ENCODE measurements at regions not wholly inside any gene's neighbourhood (a gene's known extent, or its start where the extent isn't known, plus 50 kb on each side); places are given as distances from the start of the nearest gene placed in this dataset.

GRCh38 chr20:23206061-23206460, 119.9 kb upstream of the CD93 start:
- H3K9me3 ChIP-seq (replicated peaks; ENCODE audit: control insufficient read depth, insufficient read depth, low read length): no peaks in the 10 kb centered on the region
- no peak overlapping the region for H3K27ac ChIP-seq (ENCODE audit: insufficient read depth, low read depth, low read length)
- peaks cover 0 to 3% of the 10 kb centered on the region in 2 experiments for H3K27me3 ChIP-seq (ENCODE audit: control insufficient read depth in 2 of 2, insufficient read depth in 2 of 2, low read length in 2 of 2)
- DNase-seq (ENCODE audit: low read depth, low spot score) (no peak), FAIRE-seq (no peak)
- H4K20me1 ChIP-seq (replicated peaks; ENCODE audit: control insufficient read depth, extremely low read depth, insufficient read depth, low read length): no peaks in the 10 kb centered on the region
- no peaks in the 10 kb centered on the region for H3K9me1 ChIP-seq (replicated peaks; ENCODE audit: control insufficient read depth, extremely low read depth, insufficient read depth, low read length)
- intact Hi-C loops (cut with micrococcal nuclease): no loop called here
- H3K79me2 ChIP-seq (ENCODE audit: control insufficient read depth, insufficient read depth, low read length): no peaks in the 10 kb centered on the region
- ChIA-PET POLR2A (no interaction called here), CTCF (interaction anchor here (0.8 to 1.5 kb wide), 8 partner anchors 40 to 514 kb away, joined by 3 to 6 read pairs (median 4); no protein-coding TSS in a partner anchor)
- no peak overlapping the region for H3K9ac ChIP-seq (replicated peaks; ENCODE audit: extremely low read depth, insufficient read depth, low read length)
- H2AFZ ChIP-seq (ENCODE audit: low read depth, low read length): peak overlapping the region; percentile 53
- H3K4me2 ChIP-seq (ENCODE audit: insufficient read depth, low read length): no peak overlapping the region
- no peaks in the 10 kb centered on the region for H3K36me3 ChIP-seq (ENCODE audit: control insufficient read depth in 2 of 2, extremely low read depth in 1 of 2, insufficient read depth in 2 of 2, low read length in 2 of 2)
- H3K4me1 ChIP-seq (ENCODE audit: control insufficient read depth, extremely low read depth, insufficient read depth, low read length): no peaks in the 10 kb centered on the region
- no TSS peak for BruUV-seq (replicated peaks)
- no peak for TF ChIP-seq JUN (IDR thresholded peaks at IDR 0.05; ENCODE audit: borderline replicate concordance, insufficient read depth, insufficient read length, low read depth)
- TF ChIP-seq EZH2 (IDR thresholded peaks at IDR 0.05; ENCODE audit: borderline replicate concordance, low read depth, low read length, severe bottlenecking): no peak
- no peak for TF ChIP-seq MAX (IDR thresholded peaks at IDR 0.05; ENCODE audit: insufficient read depth, insufficient read length)
- TF ChIP-seq POLR2AphosphoS5 (IDR thresholded peaks at IDR 0.05; ENCODE audit: insufficient read depth, low read depth, low read length): no peak
- H3K4me3 ChIP-seq (replicated peaks in 1 of 3; ENCODE audit: insufficient read depth in 1 of 3, low read depth in 1 of 3, low read length in 3 of 3): no peak overlapping the region
- dilution Hi-C loops (cut with MboI; ENCODE audit: extremely low pct_ligation_motif_present, low sequenced_read_pairs): no loop called here

GRCh38 chr20:23205611-23206041, 119.5 kb upstream of the CD93 start:
- DNase-seq (ENCODE audit: low read depth, low spot score) (peak; percentile 76), FAIRE-seq (peak; percentile 44)
- ChIA-PET POLR2A (no interaction called here), CTCF (interaction anchor here (0.8 to 1.5 kb wide), 8 partner anchors 40 to 514 kb away, joined by 3 to 6 read pairs (median 4); no protein-coding TSS in a partner anchor)
- Histone ChIP-seq H3K79me2 (ENCODE audit: control insufficient read depth, insufficient read depth, low read length) (no peaks in the 10 kb centered on the region), H3K9ac (replicated peaks; ENCODE audit: extremely low read depth, insufficient read depth, low read length) (no peak overlapping the region), H3K27me3 (ENCODE audit: control insufficient read depth in 2 of 2, insufficient read depth in 2 of 2, low read length in 2 of 2) (peaks cover 0 to 1% of the 10 kb centered on the region in 2 experiments), H2AFZ (ENCODE audit: low read depth, low read length) (peak overlapping the region; percentile 53), H3K4me1 (ENCODE audit: control insufficient read depth, extremely low read depth, insufficient read depth, low read length) (no peaks in the 10 kb centered on the region), H3K27ac (ENCODE audit: insufficient read depth, low read depth, low read length) (no peak overlapping the region), H3K36me3 (ENCODE audit: control insufficient read depth in 2 of 2, extremely low read depth in 1 of 2, insufficient read depth in 2 of 2, low read length in 2 of 2) (no peaks in the 10 kb centered on the region), H3K9me3 (replicated peaks; ENCODE audit: control insufficient read depth, insufficient read depth, low read length) (no peaks in the 10 kb centered on the region), H3K4me3 (replicated peaks in 1 of 3; ENCODE audit: insufficient read depth in 1 of 3, low read depth in 1 of 3, low read length in 3 of 3) (no peak overlapping the region), H3K9me1 (replicated peaks; ENCODE audit: control insufficient read depth, extremely low read depth, insufficient read depth, low read length) (no peaks in the 10 kb centered on the region), H3K4me2 (ENCODE audit: insufficient read depth, low read length) (no peak overlapping the region), H4K20me1 (replicated peaks; ENCODE audit: control insufficient read depth, extremely low read depth, insufficient read depth, low read length) (no peaks in the 10 kb centered on the region)
- intact Hi-C loops (cut with micrococcal nuclease) (no loop called here), dilution Hi-C loops (cut with MboI; ENCODE audit: extremely low pct_ligation_motif_present, low sequenced_read_pairs) (no loop called here)
- TF ChIP-seq MAX (IDR thresholded peaks at IDR 0.05; ENCODE audit: insufficient read depth, insufficient read length) (no peak), JUN (IDR thresholded peaks at IDR 0.05; ENCODE audit: borderline replicate concordance, insufficient read depth, insufficient read length, low read depth) (no peak), CTCF (IDR thresholded peaks at IDR 0.05; ENCODE audit: extremely low read depth in 1 of 2, insufficient read depth in 1 of 2, low read depth in 1 of 2, low read length in 2 of 2) (no peak), GATA2 (IDR thresholded peaks at IDR 0.05; ENCODE audit: insufficient read depth, insufficient read length, low read depth, low read length) (no peak), EZH2 (IDR thresholded peaks at IDR 0.05; ENCODE audit: borderline replicate concordance, low read depth, low read length, severe bottlenecking) (no peak), FOS (IDR thresholded peaks at IDR 0.05; ENCODE audit: borderline replicate concordance, insufficient read depth, low read length) (no peak), POLR2A (IDR thresholded peaks at IDR 0.05; ENCODE audit: low read depth, low read length) (no peak)
- BruUV-seq (replicated peaks): no TSS peak

Data from endothelial cell of umbilical vein (primary cell).